Hypothalamus (tissue), 51 donors: ENCODE measurements at regions not wholly inside any gene's neighbourhood (a gene's known extent, or its start where the extent isn't known, plus 50 kb on each side); places are given as distances from the start of the nearest gene placed in this dataset.

Source experiments
- DNase-seq, 51 donors: peaks; one replicate each; lab custom pipeline; 2025; lab: John Stamatoyannopoulos, UW

DNA sequence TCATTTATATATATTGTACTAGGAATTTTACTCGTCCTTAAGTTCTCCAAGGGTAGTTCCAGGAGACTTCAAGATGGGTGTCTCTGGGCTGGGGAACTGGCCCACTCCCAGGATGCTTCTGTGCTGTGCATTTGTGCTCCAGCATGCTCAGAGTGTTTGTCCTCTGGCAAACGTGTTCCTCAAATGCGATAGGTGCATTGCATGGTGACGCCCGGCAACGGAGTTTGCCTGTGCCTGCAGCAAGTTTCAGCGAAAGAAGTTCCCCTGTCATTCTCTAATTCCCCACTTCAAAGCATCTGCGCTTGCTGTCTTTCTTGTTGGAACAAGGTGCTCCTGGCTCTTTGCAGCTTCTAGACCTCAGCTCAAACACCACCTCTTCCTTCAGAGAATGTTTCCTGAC, 465.1 kb downstream of the GALR1 start:
- no peak for DNase-seq

GRCh38 chr18:77716282-77716681, 466.6 kb downstream of the GALR1 start:
- no peak for DNase-seq

GRCh38 chr18:77733292-77733903, 483.8 kb downstream of the GALR1 start:
- no peak for DNase-seq

DNA sequence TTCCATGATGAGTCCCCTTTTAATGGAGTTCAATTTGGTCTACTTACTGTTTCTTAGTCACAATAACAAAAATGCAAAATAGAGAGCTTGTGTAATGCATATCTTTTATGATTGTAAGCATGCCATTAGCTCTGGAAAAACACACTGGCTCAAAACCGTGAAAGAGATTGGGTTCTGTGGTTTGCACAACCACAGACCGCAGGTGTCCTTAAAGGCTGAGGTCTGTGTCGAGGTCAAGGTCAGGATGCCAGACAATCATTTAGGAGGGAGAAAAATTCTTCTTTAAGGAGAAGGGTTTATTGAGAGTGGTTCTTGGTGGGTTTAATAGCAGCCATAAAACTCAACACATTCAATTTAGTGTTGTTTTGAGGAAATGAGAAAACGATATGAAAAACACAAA, 487.2 kb downstream of the GALR1 start:
- no peak for DNase-seq

DNA sequence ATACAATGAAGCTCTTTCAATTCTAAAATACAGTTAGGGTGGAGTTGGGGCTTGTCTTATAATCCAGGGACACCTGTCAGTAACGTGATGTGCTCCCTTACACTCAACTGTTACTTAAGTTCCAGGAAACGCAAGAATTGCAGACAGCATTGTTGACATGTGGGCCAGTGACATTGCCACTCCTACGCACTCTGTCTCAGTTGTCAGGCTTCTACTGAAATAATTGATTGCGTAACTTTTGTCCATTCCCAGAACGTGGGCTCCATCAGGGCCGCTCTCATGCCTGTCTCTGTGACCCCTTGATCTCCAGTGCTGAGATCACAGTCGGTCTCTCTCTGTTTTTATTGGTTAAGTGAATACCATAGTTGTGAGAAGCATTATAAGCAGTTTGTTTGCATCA, 487.8 kb downstream of the GALR1 start:
- no peak for DNase-seq

DNA sequence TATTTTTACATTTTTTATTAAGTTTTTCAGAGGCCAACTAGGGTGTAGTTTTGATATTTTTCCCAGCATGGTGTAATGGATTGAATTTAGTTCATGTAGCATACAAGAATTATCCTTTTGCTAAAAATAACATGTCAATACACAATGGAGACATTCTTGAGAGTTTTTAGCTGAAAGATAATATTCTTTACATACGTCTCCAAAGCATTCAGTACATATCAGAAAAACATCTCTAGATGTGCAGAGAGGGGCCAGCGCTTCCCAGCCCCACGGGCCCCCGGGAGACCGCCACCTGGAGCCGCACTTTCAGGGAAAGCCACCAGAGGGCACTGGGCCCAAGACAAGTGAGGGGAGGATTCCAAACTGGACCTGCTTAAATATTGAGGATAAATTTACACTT, 499.4 kb downstream of the GALR1 start:
- no peak for DNase-seq

- no peak for DNase-seq
These were observed 500.4 kb downstream of the GALR1 start for GRCh38 chr18:77750006-77750405.

DNA sequence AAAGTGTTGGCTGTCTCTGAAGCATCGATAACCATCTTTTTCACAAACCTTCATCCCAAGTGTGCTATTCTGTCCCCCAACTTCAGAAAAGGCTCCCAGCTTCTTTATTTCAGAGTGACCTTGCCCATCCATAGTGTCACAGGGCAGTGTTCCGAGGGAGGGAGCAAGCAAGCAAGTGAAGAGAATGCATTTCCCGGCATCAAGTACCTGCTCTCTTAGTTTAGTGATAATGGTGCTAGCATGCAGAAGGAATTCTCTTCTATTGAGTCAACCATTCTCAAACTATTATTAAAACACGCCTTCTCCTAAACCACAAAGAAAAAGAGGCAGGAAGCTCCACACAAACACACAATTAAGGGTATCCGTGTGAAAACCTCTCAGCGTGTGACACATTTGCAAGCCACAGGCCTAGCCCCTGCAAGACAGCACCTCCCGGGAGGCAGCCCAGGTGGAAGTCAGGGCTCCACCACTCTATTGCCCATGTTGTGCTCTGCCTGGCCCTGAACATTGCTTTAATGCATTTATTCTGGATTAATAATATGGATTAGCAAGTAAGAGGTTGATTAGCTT, 504.9 kb downstream of the GALR1 start:
- no peak for DNase-seq

- no peak for DNase-seq
These were observed 505.5 kb downstream of the GALR1 start for GRCh38 chr18:77755187-77755586.

DNA sequence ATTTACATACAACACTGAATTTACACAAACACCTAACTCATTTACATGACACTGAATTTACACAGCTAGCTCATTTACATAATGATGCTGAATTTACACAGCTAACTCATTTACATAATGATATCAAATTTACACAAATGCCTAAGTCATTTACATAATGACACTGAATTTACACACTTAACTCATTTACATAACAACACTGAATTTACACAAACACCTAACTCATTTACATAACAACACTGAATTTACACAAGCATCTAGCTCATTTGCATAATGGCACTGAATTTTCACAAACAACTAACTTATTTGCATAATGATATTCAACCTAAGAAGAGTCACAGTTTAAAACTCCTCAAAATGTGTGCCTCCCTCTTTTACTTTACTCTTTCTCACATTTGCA, 511.7 kb downstream of the GALR1 start:
- DNase-seq: no peak

DNA sequence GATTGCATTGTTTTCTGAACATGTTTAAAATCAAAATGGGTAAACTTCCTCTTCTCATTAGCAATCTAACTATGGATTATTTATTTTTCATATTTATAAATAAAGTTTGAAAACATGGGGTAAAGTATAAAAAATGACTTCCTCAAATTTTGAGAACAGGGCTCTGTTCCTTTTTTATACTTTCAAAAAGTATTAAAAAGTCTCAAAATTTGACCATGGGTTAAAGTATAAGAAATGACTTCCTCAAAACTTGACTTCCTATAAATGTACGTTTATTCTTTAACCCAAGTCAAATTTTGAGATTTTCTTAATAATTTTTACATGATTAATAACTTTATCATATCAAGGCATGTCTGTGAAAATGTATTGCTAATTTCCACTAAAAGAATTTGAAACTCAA, 512.4 kb downstream of the GALR1 start:
- no peak for DNase-seq

DNA sequence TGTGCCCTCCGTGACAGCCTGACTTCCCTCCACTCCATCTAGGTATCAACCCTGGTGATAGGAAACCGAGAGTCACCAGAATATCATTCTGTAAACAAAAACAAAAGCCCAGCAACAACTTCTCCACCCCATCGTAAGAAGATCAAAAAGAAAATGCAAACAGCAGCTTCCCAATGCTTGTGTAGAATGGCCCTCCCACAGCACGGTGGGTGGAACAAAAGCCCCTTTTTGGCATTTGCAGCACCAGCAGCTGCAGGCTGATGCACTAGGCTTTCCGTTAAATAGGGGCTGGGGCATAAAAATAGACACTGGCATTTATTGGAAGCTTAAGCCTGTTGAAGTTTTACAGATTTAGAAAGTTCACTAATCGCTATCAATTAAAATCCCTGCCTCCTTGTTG, 513.0 kb downstream of the GALR1 start:
- no peak for DNase-seq

DNA sequence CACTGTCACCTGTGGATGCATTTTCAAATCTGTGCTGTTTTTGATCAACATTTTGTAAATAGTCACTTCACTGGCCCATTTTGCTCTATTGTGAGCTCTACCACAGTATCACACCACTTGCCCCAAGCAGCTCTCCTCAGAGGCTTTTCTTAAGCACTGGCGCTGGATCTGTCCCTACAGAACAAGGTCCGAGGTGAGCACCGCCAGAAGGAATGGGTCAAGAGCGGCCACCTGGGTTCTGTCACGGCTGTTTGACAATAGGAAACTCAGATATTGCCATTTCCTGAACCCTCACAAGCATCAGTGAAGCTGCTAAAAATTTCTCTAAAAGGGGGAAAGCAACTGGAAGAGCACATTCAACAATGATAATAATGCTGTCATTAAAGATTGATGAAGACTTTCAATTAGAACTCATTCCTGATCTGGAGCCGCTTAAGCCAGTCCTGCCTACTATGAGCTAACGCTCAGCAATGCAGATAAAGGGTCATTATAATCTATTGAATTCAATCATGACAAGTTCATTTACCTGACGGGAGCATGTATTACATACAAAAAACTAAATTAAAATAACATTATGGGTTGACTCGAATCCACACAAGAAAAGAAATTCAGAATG, 514.0 kb downstream of the GALR1 start:
- DNase-seq: no peak

GRCh38 chr18:77765468-77765867, 515.8 kb downstream of the GALR1 start:
- DNase-seq: peak in 24 of 51 donors; percentile 2 to 45 (median 15)

- DNase-seq: no peak
These were observed 516.8 kb downstream of the GALR1 start for GRCh38 chr18:77766421-77766820.

- no peak for DNase-seq
These were observed 522.5 kb downstream of the GALR1 start for GRCh38 chr18:77772177-77772576.

DNA sequence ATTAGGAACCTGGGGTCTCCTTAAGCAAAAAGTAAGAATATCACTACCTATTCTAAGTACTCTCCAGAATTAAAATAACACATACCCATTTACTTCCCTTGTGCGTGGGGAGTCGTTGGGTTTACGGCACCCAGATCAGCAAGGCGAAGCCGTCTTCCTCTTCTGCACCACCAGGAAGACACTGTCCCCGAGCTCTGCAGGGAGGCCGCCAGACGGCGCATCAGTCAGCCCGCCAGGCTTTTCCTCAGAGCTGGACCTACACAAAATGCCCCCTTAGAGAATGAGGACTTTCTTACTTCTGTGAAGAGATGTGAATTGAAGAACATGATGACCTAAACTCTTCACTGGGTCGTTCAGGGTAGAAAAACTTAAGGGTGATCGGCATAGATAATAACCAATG, 526.5 kb downstream of the GALR1 start:
- no peak for DNase-seq

GRCh38 chr18:77777163-77777562, 527.5 kb downstream of the GALR1 start:
- no peak for DNase-seq

DNA sequence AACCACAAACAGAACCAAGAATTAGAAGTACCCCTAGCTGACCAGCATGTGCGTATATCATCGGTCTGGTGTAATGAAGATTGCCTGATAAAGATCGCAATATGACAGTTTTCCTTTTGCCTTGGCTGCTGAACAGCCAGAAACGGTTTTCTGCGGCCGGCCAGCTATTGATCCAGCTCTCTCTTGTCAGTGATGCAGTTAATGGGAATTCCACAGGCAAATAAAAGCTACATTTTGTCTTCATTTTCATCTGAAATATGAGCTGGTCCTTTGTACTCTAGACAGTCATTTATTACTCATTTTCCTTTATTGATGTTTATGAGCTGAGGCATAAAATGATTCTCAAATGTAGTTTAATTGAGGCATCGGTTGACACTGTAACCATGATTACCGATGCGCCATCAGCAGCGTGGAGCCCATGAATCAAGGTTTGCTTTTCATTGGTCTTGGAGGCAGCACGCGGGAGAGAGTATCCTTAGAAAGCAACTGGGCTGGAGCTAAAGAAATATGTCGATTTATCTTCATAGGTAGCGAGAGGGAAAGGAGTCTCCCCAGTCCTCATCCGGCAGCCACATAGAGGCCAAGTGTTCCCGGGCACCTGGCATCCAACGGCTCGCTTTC, 535.2 kb downstream of the GALR1 start:
- DNase-seq: no peak

- DNase-seq: no peak
These were observed 535.8 kb downstream of the GALR1 start for GRCh38 chr18:77785415-77785975.

- no peak for DNase-seq
These were observed 553.4 kb downstream of the GALR1 start for GRCh38 chr18:77803024-77803423.

DNA sequence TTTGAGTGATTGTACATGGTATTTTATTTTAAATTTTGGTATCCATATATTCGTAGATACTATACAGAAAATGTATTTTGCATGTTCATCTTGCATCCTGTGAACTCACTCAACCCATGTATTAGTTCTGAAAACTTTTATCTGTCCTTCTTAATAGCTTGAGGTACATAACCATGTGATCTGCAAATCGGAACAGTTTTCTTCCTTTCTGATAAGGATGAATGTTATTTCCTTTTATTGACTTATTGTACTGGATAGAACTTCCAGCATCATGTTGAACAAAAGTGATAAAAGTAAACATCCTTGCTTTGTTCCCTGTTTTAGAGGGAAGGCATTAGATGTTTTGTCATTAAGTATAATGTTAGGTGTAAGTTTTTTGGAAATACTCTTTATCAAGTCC, 554.7 kb downstream of the GALR1 start:
- no peak for DNase-seq
